HepG2 (cell line): ENCODE measurements at regions not wholly inside any gene's neighbourhood (a gene's known extent, or its start where the extent isn't known, plus 50 kb on each side); places are given as distances from the start of the nearest gene placed in this dataset.

Source experiments
- BCL6 ChIP-seq: IDR thresholded peaks from 2 replicates; pipeline ENCODE4 v1.6.1; 2016; ENCODE audit warnings: missing genetic modification reagents, missing compliant biosample characterization
- CEBPB ChIP-seq: IDR thresholded peaks from 2 replicates; pipeline ENCODE4 v1.6.1; 2011; ENCODE audit warnings: low read depth, low read length, improper control_type of control experiment, borderline replicate concordance
- CTCF ChIP-seq: sonication (generic); formaldehyde crosslinking; IDR thresholded peaks from 2 replicates; pipeline ENCODE4 v1.5.0; 2020; ENCODE audit warnings: mild to moderate bottlenecking, missing genetic modification reagents, moderate library complexity
- EP300 ChIP-seq, 3 experiments: sonication (generic) in 1 of 3; formaldehyde crosslinking in 1 of 3; IDR thresholded peaks; 2 replicates each; pipeline versions ENCODE4 v1.5.1 to v1.6.1; 2011 to 2020; ENCODE audit warnings: low read depth in 2 of 3, low read length in 2 of 3, borderline replicate concordance in 1 of 3, improper control_type of control experiment in 1 of 3, mild to moderate bottlenecking in 1 of 3, missing genetic modification reagents in 1 of 3, moderate library complexity in 1 of 3
- FOXA3 ChIP-seq: IDR thresholded peaks from 2 replicates; pipeline ENCODE4 v1.6.1; 2016; ENCODE audit warnings: missing genetic modification reagents, missing compliant biosample characterization
- FOXK1 ChIP-seq: sonication (generic); formaldehyde crosslinking; IDR thresholded peaks from 2 replicates; pipeline ENCODE4 v1.4.0; 2020; ENCODE audit warnings: low read depth, missing genetic modification reagents, borderline replicate concordance
- HOXA3 ChIP-seq: sonication (generic); formaldehyde crosslinking; IDR thresholded peaks from 2 replicates; pipeline ENCODE4 v1.5.0; 2020; ENCODE audit warnings: missing genetic modification reagents
- KDM3A ChIP-seq: IDR thresholded peaks from 2 replicates; pipeline ENCODE4 v1.6.1; 2018; ENCODE audit warnings: low read depth, missing compliant biosample characterization
- NR2C2 ChIP-seq: sonication (generic); formaldehyde crosslinking; IDR thresholded peaks from 2 replicates; pipeline ENCODE4 v1.4.0; 2020; ENCODE audit warnings: missing genetic modification reagents, mild to moderate bottlenecking, moderate library complexity, borderline replicate concordance
- NR2F6 ChIP-seq, 2 experiments: IDR thresholded peaks; 2 replicates each; pipeline ENCODE4 v1.6.1; 2016; ENCODE audit warnings: antibody characterized with exemption in 1 of 2, mild to moderate bottlenecking in 1 of 2
- RXRB ChIP-seq: IDR thresholded peaks from 2 replicates; pipeline ENCODE4 v1.6.1; 2016; ENCODE audit warnings: borderline replicate concordance, missing genetic modification reagents, missing compliant biosample characterization
- SP5 ChIP-seq: IDR thresholded peaks from 2 replicates; pipeline ENCODE4 v1.6.1; 2016; ENCODE audit warnings: low read depth, borderline replicate concordance
- TARDBP ChIP-seq: sonication (generic); formaldehyde crosslinking; IDR thresholded peaks from 2 replicates; pipeline ENCODE4 v1.8.0; 2022; ENCODE audit warnings: mild to moderate bottlenecking, missing genetic modification reagents
- ZFX ChIP-seq: sonication (generic); formaldehyde crosslinking; IDR thresholded peaks from 2 replicates; pipeline ENCODE4 v1.4.0; 2020; ENCODE audit warnings: mild to moderate bottlenecking, low read depth, missing genetic modification reagents, moderate library complexity
- ZNF629 ChIP-seq: sonication (generic); formaldehyde crosslinking; conservative IDR thresholded peaks from 2 replicates; pipeline ENCODE4 v1.5.0; 2020; ENCODE audit warnings: missing genetic modification reagents
- ZNF749 ChIP-seq: sonication (generic); formaldehyde crosslinking; IDR thresholded peaks from 2 replicates; pipeline ENCODE4 v1.8.0; 2022; ENCODE audit warnings: mild to moderate bottlenecking, missing genetic modification reagents, moderate library complexity, borderline replicate concordance
- ZSCAN25 ChIP-seq: sonication (generic); formaldehyde crosslinking; IDR thresholded peaks from 2 replicates; pipeline ENCODE4 v1.8.0; 2022; ENCODE audit warnings: mild to moderate bottlenecking, missing genetic modification reagents
- TF ChIP-seq, protein P1 (sequence below): sonication (generic); formaldehyde crosslinking; IDR thresholded peaks from 2 replicates; pipeline ENCODE4 v1.5.0; 2020; ENCODE audit warnings: mild to moderate bottlenecking, missing genetic modification reagents, borderline replicate concordance
- TF ChIP-seq, protein P2 (sequence below): sonication (generic); formaldehyde crosslinking; IDR thresholded peaks from 2 replicates; pipeline ENCODE4 v1.8.0; 2022; ENCODE audit warnings: mild to moderate bottlenecking, missing genetic modification reagents, borderline replicate concordance
- TF ChIP-seq, protein P3 (sequence below): sonication (generic); formaldehyde crosslinking; IDR thresholded peaks from 2 replicates; pipeline ENCODE4 v1.5.0; 2020; ENCODE audit warnings: missing genetic modification reagents

- TF ChIP-seq CTCF (peak; percentile 26; the same call in 1 of the 2 replicates), HOXA3 (CRISPR knock-in tag) (peak; percentile 58; the same call in 1 of the 2 replicates), RXRB (CRISPR knock-in tag) (peak; percentile 56; the same call in 1 of the 2 replicates), ZFX (CRISPR knock-in tag) (no peak), ZSCAN25 (CRISPR knock-in tag) (peak; percentile 92), NR2F6 (IDR thresholded peaks at IDR 0.05) (peak; percentile 75), NR2F6 (CRISPR knock-in tag; IDR thresholded peaks at IDR 0.05) (peak; percentile 65; the same call in 1 of the 2 replicates), FOXK1 (no peak), ZNF749 (no peak), BCL6 (peak; percentile 65; the same call in 1 of the 2 replicates), EP300 (IDR thresholded peaks at IDR 0.05; ENCODE audit: low read depth in 2 of 2, low read length in 2 of 2) (peak; percentile 55 to 83; a peak in 2 of 4 replicates), EP300 (CRISPR knock-in tag; IDR thresholded peaks at IDR 0.05; ENCODE audit: borderline replicate concordance) (no peak; the same call in 1 of the 2 replicates), FOXA3 (peak; percentile 45), NR2C2 (CRISPR knock-in tag) (peak; percentile 42; the same call in 1 of the 2 replicates), SP5 (CRISPR knock-in tag) (0 out of 2 replicates have a peak, but pooled peaks have one; percentile 21), CEBPB (peak; percentile 83), ZNF629 (peak; percentile 47; the same call in 1 of the 2 replicates), TARDBP (CRISPR knock-in tag) (peak; percentile 78; the same call in 1 of the 2 replicates), KDM3A (CRISPR knock-in tag) (0 out of 2 replicates have a peak, but pooled peaks have one; percentile 52)
- TF ChIP-seq, protein P1, sequence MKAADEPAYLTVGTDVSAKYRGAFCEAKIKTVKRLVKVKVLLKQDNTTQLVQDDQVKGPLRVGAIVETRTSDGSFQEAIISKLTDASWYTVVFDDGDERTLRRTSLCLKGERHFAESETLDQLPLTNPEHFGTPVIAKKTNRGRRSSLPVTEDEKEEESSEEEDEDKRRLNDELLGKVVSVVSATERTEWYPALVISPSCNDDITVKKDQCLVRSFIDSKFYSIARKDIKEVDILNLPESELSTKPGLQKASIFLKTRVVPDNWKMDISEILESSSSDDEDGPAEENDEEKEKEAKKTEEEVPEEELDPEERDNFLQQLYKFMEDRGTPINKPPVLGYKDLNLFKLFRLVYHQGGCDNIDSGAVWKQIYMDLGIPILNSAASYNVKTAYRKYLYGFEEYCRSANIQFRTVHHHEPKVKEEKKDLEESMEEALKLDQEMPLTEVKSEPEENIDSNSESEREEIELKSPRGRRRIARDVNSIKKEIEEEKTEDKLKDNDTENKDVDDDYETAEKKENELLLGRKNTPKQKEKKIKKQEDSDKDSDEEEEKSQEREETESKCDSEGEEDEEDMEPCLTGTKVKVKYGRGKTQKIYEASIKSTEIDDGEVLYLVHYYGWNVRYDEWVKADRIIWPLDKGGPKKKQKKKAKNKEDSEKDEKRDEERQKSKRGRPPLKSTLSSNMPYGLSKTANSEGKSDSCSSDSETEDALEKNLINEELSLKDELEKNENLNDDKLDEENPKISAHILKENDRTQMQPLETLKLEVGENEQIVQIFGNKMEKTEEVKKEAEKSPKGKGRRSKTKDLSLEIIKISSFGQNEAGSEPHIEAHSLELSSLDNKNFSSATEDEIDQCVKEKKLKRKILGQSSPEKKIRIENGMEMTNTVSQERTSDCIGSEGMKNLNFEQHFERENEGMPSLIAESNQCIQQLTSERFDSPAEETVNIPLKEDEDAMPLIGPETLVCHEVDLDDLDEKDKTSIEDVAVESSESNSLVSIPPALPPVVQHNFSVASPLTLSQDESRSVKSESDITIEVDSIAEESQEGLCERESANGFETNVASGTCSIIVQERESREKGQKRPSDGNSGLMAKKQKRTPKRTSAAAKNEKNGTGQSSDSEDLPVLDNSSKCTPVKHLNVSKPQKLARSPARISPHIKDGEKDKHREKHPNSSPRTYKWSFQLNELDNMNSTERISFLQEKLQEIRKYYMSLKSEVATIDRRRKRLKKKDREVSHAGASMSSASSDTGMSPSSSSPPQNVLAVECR (CRISPR knock-in tag): peak; percentile 23; the same call in 1 of the 2 replicates
- TF ChIP-seq, protein P2, sequence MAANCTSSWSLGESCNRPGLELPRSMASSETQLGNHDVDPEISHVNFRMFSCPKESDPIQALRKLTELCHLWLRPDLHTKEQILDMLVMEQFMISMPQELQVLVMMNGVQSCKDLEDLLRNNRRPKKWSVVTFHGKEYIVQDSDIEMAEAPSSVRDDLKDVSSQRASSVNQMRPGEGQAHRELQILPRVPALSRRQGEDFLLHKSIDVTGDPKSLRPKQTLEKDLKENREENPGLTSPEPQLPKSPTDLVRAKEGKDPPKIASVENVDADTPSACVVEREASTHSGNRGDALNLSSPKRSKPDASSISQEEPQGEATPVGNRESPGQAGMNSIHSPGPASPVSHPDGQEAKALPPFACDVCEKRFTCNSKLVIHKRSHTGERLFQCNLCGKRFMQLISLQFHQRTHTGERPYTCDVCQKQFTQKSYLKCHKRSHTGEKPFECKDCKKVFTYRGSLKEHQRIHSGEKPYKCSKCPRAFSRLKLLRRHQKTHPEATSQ (CRISPR knock-in tag): 0 out of 2 replicates have a peak, but pooled peaks have one; percentile 4
- TF ChIP-seq, protein P3, sequence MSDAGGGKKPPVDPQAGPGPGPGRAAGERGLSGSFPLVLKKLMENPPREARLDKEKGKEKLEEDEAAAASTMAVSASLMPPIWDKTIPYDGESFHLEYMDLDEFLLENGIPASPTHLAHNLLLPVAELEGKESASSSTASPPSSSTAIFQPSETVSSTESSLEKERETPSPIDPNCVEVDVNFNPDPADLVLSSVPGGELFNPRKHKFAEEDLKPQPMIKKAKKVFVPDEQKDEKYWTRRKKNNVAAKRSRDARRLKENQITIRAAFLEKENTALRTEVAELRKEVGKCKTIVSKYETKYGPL (CRISPR knock-in tag): peak; percentile 85; the same call in 1 of the 2 replicates
Measured at GRCh38 chr6:1182722-1183521, 129.0 kb upstream of the FOXQ1 start (continued).
